SJSA1 (cell line): ENCODE measurements at regions not wholly inside any gene's neighbourhood (a gene's known extent, or its start where the extent isn't known, plus 50 kb on each side); places are given as distances from the start of the nearest gene placed in this dataset.
A peak's percentile ranks its signal among the peaks of the same experiment; 100 is the strongest.

Experiments
- DNase-seq, 2 experiments: peaks; one replicate each; pipeline ENCODE4 v3.0.0-alpha.2; 2015 to 2020; ENCODE audit warnings: low spot score in 2 of 2, low read depth in 1 of 2
- H3K27ac ChIP-seq: fragments of 250-450 bp; sonication (Bioruptor Pico); 2 replicates; pipeline ENCODE4 v1.5.1; 2020; ENCODE audit warnings: mild to moderate bottlenecking, moderate library complexity
- H3K27me3 ChIP-seq: fragments of 250-450 bp; sonication (Bioruptor Pico); replicated peaks from 2 replicates; pipeline ENCODE4 v1.5.1; 2020; ENCODE audit warnings: mild to moderate bottlenecking, moderate library complexity
- H3K36me3 ChIP-seq: fragments of 250-450 bp; sonication (Bioruptor Pico); 2 replicates; pipeline ENCODE4 v1.5.1; 2020; ENCODE audit warnings: mild to moderate bottlenecking
- H3K4me1 ChIP-seq: fragments of 250-450 bp; sonication (Bioruptor Pico); replicated peaks from 2 replicates; pipeline ENCODE4 v1.6.1; 2021; ENCODE audit warnings: mild to moderate bottlenecking
- H3K4me3 ChIP-seq: fragments of 250-450 bp; sonication (Bioruptor Pico); 2 replicates; pipeline ENCODE4 v1.5.1; 2020; ENCODE audit warnings: mild to moderate bottlenecking
- H3K9me3 ChIP-seq: fragments of 250-450 bp; sonication (Bioruptor Pico); replicated peaks from 2 replicates; pipeline ENCODE4 v1.5.1; 2020; ENCODE audit warnings: mild to moderate bottlenecking

- Histone ChIP-seq H3K9me3 (no peaks in the 10 kb centered on the region), H3K4me3 (no peak overlapping the region), H3K27ac (no peak overlapping the region), H3K36me3 (no peaks in the 10 kb centered on the region), H3K4me1 (no peaks in the 10 kb centered on the region), H3K27me3 (no peaks in the 10 kb centered on the region)
- no peak for DNase-seq
These were observed 104.6 kb downstream of the AMY1C start for GRCh38 chr1:103854279-103854678.

- no peak overlapping the region for H3K4me3 ChIP-seq
- H3K27me3 ChIP-seq = no peaks in the 10 kb centered on the region
- no peak for DNase-seq
- no peaks in the 10 kb centered on the region for H3K4me1 ChIP-seq
- no peaks in the 10 kb centered on the region for H3K9me3 ChIP-seq
- no peak overlapping the region for H3K27ac ChIP-seq
- no peaks in the 10 kb centered on the region for H3K36me3 ChIP-seq
These were observed 110.0 kb downstream of the AMY1C start for GRCh38 chr1:103859721-103860120.

GRCh38 chr1:103898576-103899345 lies 149.1 kb downstream of the AMY1C start:
- no peak for DNase-seq
- no peaks in the 10 kb centered on the region for H3K4me1 ChIP-seq
- no peak overlapping the region for H3K27ac ChIP-seq
- H3K27me3 ChIP-seq = no peaks in the 10 kb centered on the region; the same call in 1 of the 2 replicates
- no peaks in the 10 kb centered on the region for H3K36me3 ChIP-seq
- H3K4me3 ChIP-seq = no peak overlapping the region
- no peaks in the 10 kb centered on the region for H3K9me3 ChIP-seq

- Histone ChIP-seq H3K36me3 (no peaks in the 10 kb centered on the region), H3K27me3 (no peaks in the 10 kb centered on the region; the same call in 1 of the 2 replicates), H3K4me3 (no peak overlapping the region), H3K4me1 (no peaks in the 10 kb centered on the region), H3K9me3 (no peaks in the 10 kb centered on the region), H3K27ac (no peak overlapping the region)
- no peak for DNase-seq
These were observed 150.3 kb downstream of the AMY1C start for GRCh38 chr1:103900005-103900404.

GRCh38 chr1:103901072-103901471 lies 151.4 kb downstream of the AMY1C start:
- DNase-seq = no peak
- no peaks in the 10 kb centered on the region for H3K4me1 ChIP-seq
- no peaks in the 10 kb centered on the region for H3K36me3 ChIP-seq
- H3K27ac ChIP-seq = no peak overlapping the region
- no peak overlapping the region for H3K4me3 ChIP-seq
- H3K9me3 ChIP-seq = no peaks in the 10 kb centered on the region
- no peaks in the 10 kb centered on the region for H3K27me3 ChIP-seq

- Histone ChIP-seq H3K4me3 (no peak overlapping the region), H3K36me3 (no peaks in the 10 kb centered on the region), H3K9me3 (no peaks in the 10 kb centered on the region), H3K27me3 (peaks cover 5% of the 10 kb centered on the region; the same call in 1 of the 2 replicates), H3K4me1 (no peaks in the 10 kb centered on the region), H3K27ac (no peak overlapping the region)
- no peak for DNase-seq
These were observed 155.7 kb downstream of the AMY1C start for GRCh38 chr1:103905363-103905762.

GRCh38 chr1:103911450-103911849 lies 161.8 kb downstream of the AMY1C start:
- DNase-seq = no peak
- H3K36me3 ChIP-seq = no peaks in the 10 kb centered on the region
- H3K4me3 ChIP-seq = no peak overlapping the region
- no peaks in the 10 kb centered on the region for H3K4me1 ChIP-seq
- no peaks in the 10 kb centered on the region for H3K9me3 ChIP-seq
- peaks cover 4% of the 10 kb centered on the region; the same call in 1 of the 2 replicates for H3K27me3 ChIP-seq
- no peak overlapping the region for H3K27ac ChIP-seq

- Histone ChIP-seq H3K27ac (no peak overlapping the region), H3K4me1 (no peaks in the 10 kb centered on the region), H3K27me3 (no peaks in the 10 kb centered on the region), H3K4me3 (no peak overlapping the region), H3K36me3 (no peaks in the 10 kb centered on the region), H3K9me3 (no peaks in the 10 kb centered on the region)
- DNase-seq = no peak
These were observed 168.1 kb downstream of the AMY1C start for GRCh38 chr1:103917795-103918194.

- peak; percentile 43 to 51 for DNase-seq
- Histone ChIP-seq H3K36me3 (no peaks in the 10 kb centered on the region), H3K4me3 (no peak overlapping the region), H3K27me3 (no peaks in the 10 kb centered on the region), H3K9me3 (no peaks in the 10 kb centered on the region; the same call in 1 of the 2 replicates), H3K4me1 (no peaks in the 10 kb centered on the region), H3K27ac (no peak overlapping the region)
These were observed 182.2 kb downstream of the AMY1C start for GRCh38 chr1:103931891-103932290.

GRCh38 chr1:103937763-103938357 lies 188.2 kb downstream of the AMY1C start:
- no peaks in the 10 kb centered on the region for H3K4me1 ChIP-seq
- H3K4me3 ChIP-seq = no peak overlapping the region
- no peaks in the 10 kb centered on the region for H3K27me3 ChIP-seq
- no peaks in the 10 kb centered on the region for H3K9me3 ChIP-seq
- H3K36me3 ChIP-seq = no peaks in the 10 kb centered on the region
- no peak overlapping the region for H3K27ac ChIP-seq
- no peak for DNase-seq

GRCh38 chr1:103941086-103941485 lies 191.4 kb downstream of the AMY1C start:
- no peaks in the 10 kb centered on the region; the same call in 1 of the 2 replicates for H3K27me3 ChIP-seq
- no peaks in the 10 kb centered on the region for H3K4me1 ChIP-seq
- no peak overlapping the region for H3K27ac ChIP-seq
- no peak for DNase-seq
- H3K9me3 ChIP-seq = no peaks in the 10 kb centered on the region
- H3K4me3 ChIP-seq = no peak overlapping the region
- H3K36me3 ChIP-seq = no peaks in the 10 kb centered on the region

- no peaks in the 10 kb centered on the region for H3K4me1 ChIP-seq
- no peak for DNase-seq
- no peaks in the 10 kb centered on the region for H3K36me3 ChIP-seq
- no peak overlapping the region for H3K27ac ChIP-seq
- H3K9me3 ChIP-seq = no peaks in the 10 kb centered on the region
- H3K27me3 ChIP-seq = no peaks in the 10 kb centered on the region; the same call in 1 of the 2 replicates
- no peak overlapping the region for H3K4me3 ChIP-seq
These were observed 192.3 kb downstream of the AMY1C start for GRCh38 chr1:103942029-103942428.

- Histone ChIP-seq H3K4me3 (no peak overlapping the region), H3K9me3 (no peaks in the 10 kb centered on the region), H3K27me3 (no peaks in the 10 kb centered on the region; the same call in 1 of the 2 replicates), H3K27ac (no peak overlapping the region), H3K4me1 (no peaks in the 10 kb centered on the region), H3K36me3 (no peaks in the 10 kb centered on the region)
- DNase-seq = no peak
These were observed 196.1 kb downstream of the AMY1C start for GRCh38 chr1:103945774-103946173.

- H3K9me3 ChIP-seq = no peaks in the 10 kb centered on the region
- no peak overlapping the region for H3K4me3 ChIP-seq
- H3K27ac ChIP-seq = no peak overlapping the region
- H3K36me3 ChIP-seq = no peaks in the 10 kb centered on the region
- no peaks in the 10 kb centered on the region for H3K4me1 ChIP-seq
- no peaks in the 10 kb centered on the region; the same call in 1 of the 2 replicates for H3K27me3 ChIP-seq
- DNase-seq = peak in 1 of 2 experiments; percentile 2
These were observed 198.8 kb downstream of the AMY1C start for GRCh38 chr1:103948526-103948925.
